Superior temporal gyrus (tissue), 1 donor: ENCODE measurements at regions not wholly inside any gene's neighbourhood (a gene's known extent, or its start where the extent isn't known, plus 50 kb on each side); places are given as distances from the start of the nearest gene placed in this dataset.
A peak's percentile ranks its signal among the peaks of the same experiment; 100 is the strongest.

Experiments used
- DNase-seq: peaks from one replicate; pipeline ENCODE4 v3.0.0-alpha.2; 2016; ENCODE audit errors: extremely low spot score

GRCh38 chr4:96775501-96775900 lies 935.6 kb downstream of the PDHA2 start:
- DNase-seq, result no peak

DNA sequence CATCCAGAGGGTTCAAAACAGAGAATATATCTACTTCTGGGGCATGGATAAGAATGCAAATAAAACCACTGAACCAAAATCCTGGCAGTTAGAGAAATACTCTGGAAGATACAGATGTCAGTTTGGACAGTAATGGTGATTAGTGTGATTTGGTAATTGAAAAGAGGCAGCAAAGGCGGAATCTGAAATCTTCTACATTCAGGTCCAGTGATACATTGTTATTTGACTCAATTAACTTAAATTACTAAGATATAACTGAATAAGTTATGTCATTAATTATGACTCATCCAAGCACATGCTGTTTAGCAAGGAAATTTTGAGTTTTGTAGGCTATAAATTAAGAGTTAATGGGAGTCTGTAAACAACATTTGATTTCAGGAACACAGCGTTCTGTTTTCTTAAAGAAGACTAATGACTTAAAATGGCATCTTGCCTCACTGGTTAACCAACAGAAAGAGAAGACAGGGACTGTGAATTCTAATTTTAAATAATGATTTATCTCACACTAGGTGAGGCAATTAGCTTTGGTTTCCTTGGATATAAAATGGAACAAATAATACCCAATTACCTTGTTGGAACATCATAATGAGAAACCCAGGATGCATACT lies 937.1 kb downstream of the PDHA2 start:
- DNase-seq, result no peak

DNA sequence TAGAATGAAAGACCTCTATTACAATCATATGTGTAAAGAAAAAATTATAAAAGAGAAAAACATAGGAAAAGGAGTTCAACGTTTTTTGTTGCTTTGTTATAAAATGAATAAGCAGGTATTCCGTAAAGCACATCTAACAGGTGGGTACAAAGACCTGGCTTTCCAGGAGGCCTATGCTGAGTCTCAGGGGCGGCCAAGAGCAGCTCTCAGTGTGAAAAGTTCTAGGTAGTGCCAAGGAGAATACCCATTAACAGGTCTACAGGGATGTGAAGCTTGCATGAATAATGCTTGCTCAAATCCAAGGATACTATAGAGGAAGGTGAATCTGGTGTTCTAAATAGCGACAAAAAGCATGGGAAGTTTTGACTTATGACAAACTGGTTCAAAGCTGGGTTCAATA lies 944.4 kb downstream of the PDHA2 start:
- DNase-seq, result no peak

DNA sequence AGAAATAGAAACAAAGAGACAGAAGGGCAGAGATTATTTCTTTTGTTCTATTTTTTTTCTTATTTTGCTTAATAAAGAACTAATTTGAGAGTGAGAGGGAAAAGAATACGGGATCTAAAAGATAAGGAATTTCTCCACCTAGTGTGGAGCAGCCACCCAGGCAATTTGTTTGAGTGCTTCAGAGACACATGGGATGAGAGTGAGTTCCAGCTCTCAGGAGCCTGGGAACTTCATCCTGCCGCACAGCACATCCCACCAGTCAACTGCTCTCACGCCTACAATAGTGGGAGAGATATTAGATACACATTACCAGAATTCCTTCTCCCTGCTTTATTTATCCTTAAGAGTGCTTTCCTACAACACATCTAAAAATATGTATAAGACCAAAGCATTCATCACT lies 946.4 kb downstream of the PDHA2 start:
- DNase-seq, result no peak

DNA sequence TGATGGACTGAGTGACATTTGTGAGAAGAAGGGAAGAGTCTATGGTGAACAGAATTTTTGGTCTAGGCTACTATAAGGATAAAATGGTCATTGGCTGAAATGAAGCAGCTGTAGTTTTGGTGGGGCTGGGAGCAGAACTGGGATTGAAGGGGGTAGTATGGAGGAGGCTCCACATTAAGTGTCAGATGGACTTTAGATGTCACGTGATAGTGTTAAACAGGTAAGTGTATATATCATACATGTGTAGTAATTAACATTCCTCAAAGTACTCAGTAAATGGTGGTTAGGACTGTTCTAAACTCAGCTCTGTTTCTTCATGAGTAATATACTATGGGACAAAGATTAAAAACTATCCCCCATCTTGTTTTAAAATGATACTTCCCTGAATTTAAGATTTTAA lies 947.9 kb downstream of the PDHA2 start:
- DNase-seq, result no peak

DNA sequence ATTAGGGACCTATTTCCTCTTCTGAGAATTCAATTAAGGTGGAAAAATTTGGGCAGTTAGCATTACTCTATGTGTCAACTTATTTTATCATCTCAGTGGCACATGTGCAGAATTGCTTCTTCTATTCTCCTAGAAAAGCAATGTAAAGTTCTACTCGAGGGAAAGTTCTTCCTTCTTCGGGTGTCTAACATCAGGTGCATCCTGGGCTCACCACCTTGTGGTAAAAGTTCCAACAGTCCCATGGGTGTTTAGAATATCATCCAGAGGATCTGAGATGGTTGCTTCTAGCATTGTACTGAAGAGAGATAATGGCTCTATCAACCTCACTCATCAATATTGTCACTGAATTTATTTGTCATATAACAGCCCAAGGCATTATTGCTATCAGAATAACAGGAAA lies 969.7 kb downstream of the PDHA2 start:
- DNase-seq, result no peak

DNA sequence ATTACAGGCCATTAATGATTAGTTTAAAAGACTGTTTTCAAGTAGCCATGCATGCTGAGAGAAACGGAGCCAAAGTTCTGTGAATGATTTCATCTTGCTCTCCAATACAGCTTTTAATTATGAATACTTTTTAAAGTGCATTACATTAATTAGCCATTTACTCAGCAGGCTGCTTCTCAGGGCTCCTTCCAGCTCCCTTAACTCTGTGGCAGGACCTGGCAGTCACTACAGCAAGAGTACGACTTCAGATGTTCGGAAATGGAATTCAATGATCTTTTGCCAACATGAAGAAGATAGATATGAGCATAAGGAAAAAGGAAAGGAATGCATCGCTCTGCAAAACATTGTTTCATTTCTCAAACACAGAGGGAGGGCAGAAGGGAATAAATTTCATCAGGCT lies 987.2 kb downstream of the PDHA2 start:
- DNase-seq, result no peak

DNA sequence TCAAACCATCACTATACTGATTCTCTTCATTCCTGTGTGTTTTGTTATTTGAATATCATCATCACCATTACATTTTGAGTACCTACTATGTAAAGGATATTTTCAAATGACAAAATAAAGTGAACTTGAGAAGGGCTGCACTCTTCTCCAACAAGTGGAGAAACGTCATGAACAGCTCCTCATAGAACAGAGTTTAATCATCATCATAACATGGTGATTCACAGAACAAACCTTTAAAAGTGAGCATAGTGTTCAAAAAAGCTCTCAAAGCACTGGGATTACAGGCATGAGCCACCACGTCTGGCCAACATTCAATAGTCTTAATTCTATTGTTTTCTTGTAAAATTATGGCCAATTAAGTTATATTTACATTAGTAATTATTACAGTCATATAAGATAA lies 993.9 kb downstream of the PDHA2 start:
- DNase-seq, result no peak

DNA sequence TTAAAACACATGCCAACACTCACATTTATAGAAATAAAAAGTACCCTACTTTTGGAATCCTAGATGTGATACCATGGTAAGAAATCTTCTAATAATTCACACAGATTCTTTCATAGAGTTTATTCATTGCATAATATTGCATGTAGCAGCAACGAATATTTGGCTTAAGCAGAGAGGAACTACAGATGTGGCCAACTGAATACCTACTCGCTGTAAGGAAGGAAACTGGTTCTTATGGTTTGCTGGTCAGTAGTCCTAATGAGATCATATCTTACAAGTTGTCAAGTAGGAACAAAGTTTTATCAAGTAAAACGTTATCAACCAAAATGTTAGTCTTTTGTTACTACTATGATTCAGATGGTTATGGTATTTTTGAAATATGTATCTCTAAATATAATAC lies 996.1 kb downstream of the PDHA2 start:
- DNase-seq, result no peak

- DNase-seq, result no peak
These were observed 999.5 kb downstream of the PDHA2 start for GRCh38 chr4:96839441-96839840.

GRCh38 chr4:96841801-96842200 lies 1001.9 kb downstream of the PDHA2 start:
- no peak for DNase-seq

DNA sequence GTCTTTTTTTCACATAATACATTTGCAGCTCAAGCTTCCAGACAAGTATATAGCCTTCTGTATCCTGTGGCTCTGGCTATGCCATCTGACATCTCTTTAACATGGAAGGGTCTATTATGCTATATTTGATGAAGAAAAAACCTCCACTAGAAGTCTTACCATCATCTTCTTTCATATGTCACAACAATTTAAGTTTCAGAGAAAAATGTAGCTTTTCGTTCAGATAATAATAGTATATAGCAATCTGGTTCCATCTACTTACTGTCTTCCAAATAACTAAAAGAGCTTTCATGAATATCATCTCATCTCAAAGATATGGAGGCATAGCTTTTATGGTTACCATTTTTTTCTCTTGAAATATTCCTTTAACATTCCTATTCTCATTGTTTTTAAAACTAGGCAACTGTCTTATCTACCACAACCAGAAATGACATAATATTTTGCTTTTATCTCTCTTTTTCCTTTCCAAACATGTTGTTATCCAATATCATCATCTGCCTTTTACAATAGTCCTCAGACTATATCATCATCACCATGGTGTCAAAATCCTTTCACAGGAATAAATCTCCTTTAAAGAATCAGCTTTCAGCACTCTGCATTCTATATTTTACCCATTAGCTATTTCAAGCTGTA lies 1005.1 kb downstream of the PDHA2 start:
- DNase-seq, result no peak

GRCh38 chr4:96845819-96846218 lies 1005.9 kb downstream of the PDHA2 start:
- DNase-seq, result no peak

DNA sequence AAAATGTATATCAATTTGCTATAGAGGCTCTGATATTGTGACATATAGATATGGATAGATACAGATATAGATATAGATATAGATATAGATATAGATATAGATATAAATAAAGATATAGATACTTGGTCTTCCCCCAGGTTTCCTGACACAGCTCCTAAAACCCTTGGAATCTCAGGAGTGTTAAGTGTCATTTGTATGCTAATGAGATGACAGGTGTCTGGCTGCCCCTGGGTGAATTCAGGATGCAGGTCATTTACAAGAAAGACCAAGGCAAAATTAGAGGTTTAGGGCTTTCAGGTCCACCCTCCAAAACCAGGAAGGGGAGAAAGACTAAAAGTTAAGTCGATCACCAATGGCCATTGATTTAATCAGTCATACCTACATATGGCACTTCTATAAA lies 1034.8 kb downstream of the PDHA2 start:
- DNase-seq, result no peak

GRCh38 chr4:96879527-96879926 lies 1039.6 kb downstream of the PDHA2 start:
- no peak for DNase-seq

- no peak for DNase-seq
These were observed 1048.0 kb downstream of the PDHA2 start for GRCh38 chr4:96887857-96888256.

GRCh38 chr4:96894621-96895020 lies 1054.7 kb downstream of the PDHA2 start:
- DNase-seq, result peak; percentile 57

DNA sequence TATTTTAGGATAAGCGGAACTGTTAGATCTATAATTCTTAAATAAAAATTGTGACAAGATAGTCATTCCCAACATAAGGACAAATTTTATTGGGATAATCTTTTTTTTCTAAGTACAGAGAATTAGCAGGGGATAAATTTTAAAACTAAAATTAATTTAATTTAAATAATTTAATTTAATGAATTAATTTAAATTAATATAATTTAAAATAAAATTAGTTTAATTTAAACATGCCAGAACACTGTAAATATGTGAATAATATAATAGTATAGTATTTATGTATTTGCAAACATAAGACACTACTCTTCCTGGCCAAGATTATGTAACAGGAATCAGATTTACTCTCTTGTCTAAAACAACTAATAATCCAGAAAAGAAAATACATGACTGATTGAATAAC lies 1055.9 kb downstream of the PDHA2 start:
- DNase-seq, result no peak

GRCh38 chr4:96912716-96913115 lies 1072.8 kb downstream of the PDHA2 start:
- DNase-seq, result no peak

GRCh38 chr4:96913441-96914080 lies 1073.7 kb downstream of the PDHA2 start:
- DNase-seq, result peak; percentile 34

DNA sequence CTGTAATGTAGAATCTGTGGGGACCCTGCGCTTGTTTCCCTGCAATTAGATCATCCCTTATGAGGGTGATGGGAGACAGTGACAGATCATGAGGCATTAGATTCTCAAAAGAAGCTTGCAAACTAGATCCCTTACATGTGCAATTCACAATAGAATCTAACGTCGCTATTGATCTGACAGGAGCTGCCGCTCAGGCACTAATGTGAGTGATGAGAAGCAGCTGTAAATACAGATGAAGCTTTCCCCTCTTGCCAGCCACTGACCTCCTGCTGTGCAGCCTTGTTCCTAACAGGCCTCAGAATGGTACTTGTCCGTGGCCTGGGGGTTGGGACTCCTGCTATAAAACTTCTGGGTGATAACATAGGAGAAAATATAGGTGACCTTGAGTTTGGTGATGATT lies 1076.8 kb downstream of the PDHA2 start:
- DNase-seq, result no peak

DNA sequence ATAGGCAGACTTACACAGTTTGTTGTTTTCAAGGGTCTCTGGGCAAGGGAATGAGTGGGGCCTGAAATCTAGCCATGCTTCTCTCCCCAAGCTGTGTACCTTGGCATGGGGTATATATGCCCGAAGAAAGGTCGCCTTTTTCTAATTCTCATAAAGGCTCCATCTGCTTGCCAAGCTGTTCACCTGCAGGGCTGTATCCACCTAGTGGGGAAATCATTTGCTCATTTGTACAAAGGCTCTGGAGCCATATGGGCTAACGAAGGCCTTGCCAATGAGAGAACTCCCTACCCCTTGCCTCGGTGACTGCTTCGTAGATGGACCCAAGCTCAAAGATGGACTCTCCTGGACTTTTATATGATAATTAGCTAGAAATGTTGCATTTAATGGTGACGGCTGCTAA lies 1097.0 kb downstream of the PDHA2 start:
- no peak for DNase-seq

DNA sequence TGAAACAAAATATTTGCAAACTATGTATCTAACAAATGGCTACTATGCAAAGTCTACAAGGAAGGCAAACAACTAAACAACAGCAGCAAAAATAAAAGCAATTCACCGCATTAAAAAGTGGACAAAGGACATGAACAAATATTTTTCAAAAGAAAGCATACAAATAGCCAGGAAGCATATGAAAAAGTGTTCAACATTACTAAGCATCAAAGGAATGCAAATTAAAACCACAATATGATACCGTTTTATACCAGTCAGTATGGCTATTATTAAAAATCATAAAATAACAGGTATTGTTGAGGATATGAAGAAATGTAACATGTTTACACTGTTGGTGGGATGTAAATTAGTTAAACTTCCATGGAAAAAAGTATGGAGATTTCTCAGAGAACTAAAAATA lies 1106.7 kb downstream of the PDHA2 start:
- DNase-seq, result no peak

GRCh38 chr4:96952610-96953009 lies 1112.7 kb downstream of the PDHA2 start:
- DNase-seq, result no peak
